ENCODE measurements at regions not wholly inside any gene's neighbourhood (a gene's known extent, or its start where the extent isn't known, plus 50 kb on each side); places are given as distances from the start of the nearest gene placed in this dataset.

GRCh38 chr1:157893686-157894085 is 52.1 kb upstream of the CD5L start:
- in situ Hi-C loops (cut with MboI; ENCODE audit: low sequenced_read_pairs) = no loop called here

DNA sequence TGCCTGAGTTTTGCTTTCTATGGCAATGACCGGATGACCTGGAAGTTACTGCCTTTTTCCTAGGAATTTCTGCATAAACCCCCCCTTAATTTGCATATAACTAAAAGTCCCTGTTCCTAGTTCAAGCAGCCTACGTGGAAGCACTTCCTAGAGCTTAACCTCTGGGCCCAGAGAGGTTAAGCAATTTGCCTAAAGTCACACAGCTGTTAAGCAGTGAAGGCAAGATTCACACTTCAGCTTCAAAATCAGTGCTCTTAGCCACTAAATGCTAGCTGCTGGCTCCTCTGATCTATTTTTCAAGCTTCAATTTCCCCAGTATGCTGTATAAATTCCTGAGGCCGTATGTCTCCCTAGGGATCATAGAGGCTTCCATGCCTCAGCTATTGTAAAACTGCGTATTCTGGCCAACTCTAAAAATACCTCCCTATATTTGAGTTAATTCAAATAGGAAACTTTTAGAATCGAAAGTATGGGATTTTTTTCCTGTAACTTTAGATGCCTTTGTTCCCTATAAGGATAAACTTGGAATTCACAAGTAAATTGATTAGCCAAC is 53.1 kb upstream of the CD5L start:
- in situ Hi-C loops (cut with MboI; ENCODE audit: low sequenced_read_pairs) = no loop called here

DNA sequence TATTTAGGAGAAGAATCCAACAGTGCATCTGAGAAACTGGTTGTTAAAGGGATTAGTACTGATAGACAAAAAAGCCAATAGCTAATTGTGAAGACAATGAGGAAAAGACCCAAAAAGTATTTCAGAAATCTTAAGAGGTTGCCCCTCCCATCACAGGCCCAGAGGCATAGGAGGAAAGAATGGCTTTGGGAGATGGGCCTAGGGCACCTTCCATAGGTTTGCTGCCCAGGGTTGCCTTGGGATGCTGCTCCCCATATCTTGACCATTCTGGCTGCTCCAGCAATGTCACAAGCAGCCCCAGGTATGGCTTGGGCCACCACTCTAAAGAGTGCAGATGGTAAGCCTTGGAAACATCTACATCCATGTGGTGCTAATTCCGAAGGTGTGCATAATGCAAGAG is 68.7 kb upstream of the CD5L start:
- in situ Hi-C loops (cut with MboI; ENCODE audit: low sequenced_read_pairs) = no loop called here

GRCh38 chr1:157915859-157916258 is 74.3 kb upstream of the CD5L start:
- in situ Hi-C loops (cut with MboI; ENCODE audit: low sequenced_read_pairs) = no loop called here

- in situ Hi-C loops (cut with MboI; ENCODE audit: low sequenced_read_pairs) = no loop called here
These were observed 75.4 kb upstream of the CD5L start for GRCh38 chr1:157916887-157917570.

DNA sequence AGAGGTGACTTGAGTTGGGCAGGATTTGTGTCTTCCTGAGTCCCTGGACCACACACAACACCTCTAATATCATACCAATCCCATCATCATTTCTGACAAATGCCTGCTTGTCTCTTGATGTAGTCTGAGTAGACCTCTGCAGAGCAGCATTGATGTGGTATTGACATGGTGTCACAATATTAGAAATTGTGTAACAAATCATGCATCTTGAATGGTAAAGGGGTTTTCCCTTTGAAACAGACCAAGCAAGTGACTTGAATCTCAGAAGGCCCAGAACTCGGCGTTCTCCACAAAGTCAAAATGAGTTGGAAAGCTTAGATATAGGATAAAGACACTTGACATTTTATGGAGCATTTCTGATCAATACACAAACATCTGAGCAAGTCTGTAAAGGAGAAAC is 72.7 kb upstream of the KIRREL1 start:
- in situ Hi-C loops (cut with MboI; ENCODE audit: low sequenced_read_pairs) = no loop called here

- in situ Hi-C loops (cut with MboI; ENCODE audit: low sequenced_read_pairs) = loop anchor here (25.0 kb wide), 1 partner anchor 338 kb away; the partner anchor contains the start of gene FCRL4
These were observed 67.9 kb upstream of the KIRREL1 start for GRCh38 chr1:157925419-157926166.

GRCh38 chr1:157932069-157932468 is 61.4 kb upstream of the KIRREL1 start:
- in situ Hi-C loops (cut with MboI; ENCODE audit: low sequenced_read_pairs) = loop anchor here (25.0 kb wide), 1 partner anchor 345 kb away; the partner anchor contains the start of gene FCRL4

DNA sequence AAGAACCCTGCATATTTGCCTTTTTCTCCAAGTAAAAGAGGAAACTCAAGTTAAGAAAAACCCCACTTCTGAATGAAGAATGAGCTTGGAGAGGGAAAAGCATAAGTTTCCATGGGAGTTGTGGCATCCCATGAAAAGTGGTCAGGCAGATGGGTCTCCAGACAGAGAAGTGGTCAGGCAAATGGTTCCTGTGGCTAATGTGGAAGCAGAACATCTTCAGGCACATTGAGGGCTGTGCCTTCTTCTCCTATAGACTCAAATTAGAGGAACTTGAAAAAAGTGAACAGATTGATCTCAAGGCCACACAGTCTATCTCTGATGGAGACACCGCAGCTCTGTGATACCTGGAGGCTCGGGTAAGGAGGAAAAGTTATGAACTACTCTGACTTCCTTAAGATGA is 55.7 kb upstream of the KIRREL1 start:
- in situ Hi-C loops (cut with MboI; ENCODE audit: low sequenced_read_pairs) = loop anchor here (25.0 kb wide), 1 partner anchor 350 kb away; the partner anchor contains the start of gene FCRL4

DNA sequence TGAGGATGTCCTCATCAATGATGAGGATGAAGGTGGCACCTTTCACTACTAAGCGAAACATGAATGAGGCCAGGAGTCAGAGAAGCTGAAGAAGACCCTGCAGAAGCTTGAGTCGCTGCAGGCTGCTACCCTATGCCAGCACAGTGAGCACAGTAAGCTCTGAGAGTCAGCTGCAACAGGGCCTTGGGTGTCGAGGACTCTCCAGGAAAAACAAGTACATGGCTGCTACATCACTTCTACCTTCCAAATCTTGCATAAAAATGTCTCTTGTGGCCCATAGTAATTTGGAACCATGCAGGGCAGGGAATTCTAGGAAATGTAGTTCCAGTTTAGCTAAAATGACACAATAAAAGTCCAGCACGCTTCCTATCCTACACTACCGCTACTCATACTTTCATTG is 51.5 kb upstream of the KIRREL1 start:
- in situ Hi-C loops (cut with MboI; ENCODE audit: low sequenced_read_pairs) = loop anchor here (25.0 kb wide), 1 partner anchor 355 kb away; the partner anchor contains the start of gene FCRL4

All from HL-60/S4 treated with phorbol 12-myristate 13-acetate at 8.2 ng/mL for 4 days and 3 days (cell line).